GM23338 (cell line): ENCODE measurements at regions not wholly inside any gene's neighbourhood (a gene's known extent, or its start where the extent isn't known, plus 50 kb on each side); places are given as distances from the start of the nearest gene placed in this dataset.

Experiments
- ATAC-seq: fragments of 200-7000 bp; cut with Tn5 transposase; 3 replicates; pipeline ENCODE4 v1.9.1; 2020
- DNase-seq: peaks from one replicate; pipeline ENCODE4 v3.0.0-alpha.2; 2015; ENCODE audit warnings: low spot score
- H2AFZ ChIP-seq: fragments of 200-600 bp; sonication (generic); 2 replicates; pipeline ENCODE4 v1.8.0; 2016; ENCODE audit warnings: antibody characterized with exemption, mild to moderate bottlenecking, moderate library complexity
- H3F3A ChIP-seq: fragments of 200-600 bp; sonication (generic); replicated peaks from 2 replicates; pipeline ENCODE4 v1.8.0; 2017; ENCODE audit warnings: antibody characterized with exemption, mixed run types, low read depth
- H3K27ac ChIP-seq: fragments of 200-600 bp; sonication (generic); 2 replicates; pipeline ENCODE4 v1.6.1; 2016; ENCODE audit warnings: low read depth
- H3K27me3 ChIP-seq: fragments of 200-600 bp; sonication (generic); 2 replicates; pipeline ENCODE4 v1.8.0; 2016; ENCODE audit warnings: mild to moderate bottlenecking, mixed run types, moderate library complexity; ENCODE audit not compliant: insufficient read depth
- H3K36me3 ChIP-seq: fragments of 200-600 bp; sonication (generic); 2 replicates; pipeline ENCODE4 v1.8.0; 2016; ENCODE audit warnings: mild to moderate bottlenecking; ENCODE audit not compliant: insufficient read depth
- H3K4me1 ChIP-seq: fragments of 200-600 bp; sonication (generic); 2 replicates; pipeline ENCODE4 v1.8.0; 2016; ENCODE audit warnings: mild to moderate bottlenecking, moderate library complexity; ENCODE audit not compliant: insufficient read depth
- H3K4me2 ChIP-seq: fragments of 200-600 bp; sonication (generic); 2 replicates; pipeline ENCODE4 v1.7.1; 2017; ENCODE audit warnings: mixed run types
- H3K4me3 ChIP-seq: fragments of 200-600 bp; sonication (generic); 2 replicates; pipeline ENCODE4 v1.6.1; 2016; ENCODE audit warnings: mixed run types
- H3K79me2 ChIP-seq: fragments of 200-600 bp; sonication (generic); replicated peaks from 2 replicates; pipeline ENCODE4 v1.8.0; 2017; ENCODE audit warnings: mild to moderate bottlenecking; ENCODE audit not compliant: insufficient read depth
- H3K9me2 ChIP-seq: fragments of 200-600 bp; sonication (generic); 2 replicates; pipeline ENCODE4 v1.8.0; 2017; ENCODE audit not compliant: insufficient read depth
- H4K20me1 ChIP-seq: fragments of 200-600 bp; sonication (generic); replicated peaks from 2 replicates; pipeline ENCODE4 v1.8.0; 2017; ENCODE audit warnings: mild to moderate bottlenecking; ENCODE audit not compliant: insufficient read depth
- H3K27ac Mint-ChIP-seq: 2 replicates; pipeline ENCODE4 v1.8.0; 2020; ENCODE audit warnings: inconsistent platforms, mild to moderate bottlenecking, moderate library complexity, mixed read lengths
- H3K27me3 Mint-ChIP-seq: 3 replicates; pipeline ENCODE4 v1.8.0; 2022; ENCODE audit warnings: low read depth, mild to moderate bottlenecking, moderate library complexity, mixed read lengths, inconsistent platforms; ENCODE audit not compliant: insufficient read depth, poor library complexity
- H3K36me3 Mint-ChIP-seq: 3 replicates; pipeline ENCODE4 v1.8.0; 2021; ENCODE audit warnings: low read depth, mild to moderate bottlenecking, inconsistent platforms, moderate library complexity, mixed read lengths
- H3K4me1 Mint-ChIP-seq: 3 replicates; pipeline ENCODE4 v1.8.0; 2020; ENCODE audit warnings: mild to moderate bottlenecking, inconsistent platforms, mixed read lengths
- H3K4me3 Mint-ChIP-seq: 3 replicates; pipeline ENCODE4 v1.8.0; 2021; ENCODE audit warnings: moderate library complexity, mild to moderate bottlenecking, inconsistent platforms, mixed read lengths
- H3K9me3 Mint-ChIP-seq: 3 replicates; pipeline ENCODE4 v1.8.0; 2020; ENCODE audit warnings: moderate library complexity, mild to moderate bottlenecking, inconsistent platforms, mixed read lengths
- CREB1 ChIP-seq: fragments of 250-450 bp; sonication (Bioruptor Pico); IDR thresholded peaks from 2 replicates; pipeline ENCODE4 v1.5.0; 2020; ENCODE audit warnings: low read depth, mild to moderate bottlenecking, moderate library complexity
- ETS1 ChIP-seq: IDR thresholded peaks from 2 replicates; pipeline ENCODE4 v1.6.1; 2016; ENCODE audit warnings: antibody characterized with exemption
- JUNB ChIP-seq: IDR thresholded peaks from one replicate; pipeline ENCODE4 v1.6.1; 2016; ENCODE audit warnings: antibody characterized with exemption; ENCODE audit not compliant: unreplicated experiment
- NANOG ChIP-seq: IDR thresholded peaks from 2 replicates; pipeline ENCODE4 v1.6.1; 2016; ENCODE audit warnings: antibody characterized with exemption, borderline replicate concordance
- REST ChIP-seq: IDR thresholded peaks from one replicate; pipeline ENCODE4 v1.6.1; 2018; ENCODE audit warnings: antibody characterized with exemption; ENCODE audit not compliant: unreplicated experiment
- STAT1 ChIP-seq: IDR thresholded peaks from one replicate; pipeline ENCODE4 v1.6.1; 2016; ENCODE audit warnings: antibody characterized with exemption; ENCODE audit not compliant: unreplicated experiment
- ZNF331 ChIP-seq: fragments of 250-450 bp; sonication (Bioruptor Pico); IDR thresholded peaks from 2 replicates; pipeline ENCODE4 v1.5.0; 2020; ENCODE audit warnings: low read depth, mild to moderate bottlenecking, moderate library complexity
- ZNF462 ChIP-seq: fragments of 250-450 bp; sonication (Bioruptor Pico); IDR thresholded peaks from 2 replicates; pipeline ENCODE4 v1.5.0; 2020; ENCODE audit warnings: mild to moderate bottlenecking, moderate library complexity

- Mint-ChIP-seq H3K27ac (no peak overlapping the region), H3K4me1 (no peaks in the 10 kb centered on the region), H3K27me3 (no peaks in the 10 kb centered on the region), H3K36me3 (no peaks in the 10 kb centered on the region), H3K4me3 (no peak overlapping the region), H3K9me3 (no peaks in the 10 kb centered on the region)
- Histone ChIP-seq H3K27ac (no peak overlapping the region), H3F3A (no peaks in the 10 kb centered on the region), H4K20me1 (no peaks in the 10 kb centered on the region), H3K9me2 (no peaks in the 10 kb centered on the region), H3K36me3 (no peaks in the 10 kb centered on the region), H3K27me3 (no peaks in the 10 kb centered on the region), H3K79me2 (no peaks in the 10 kb centered on the region), H3K4me2 (no peak overlapping the region), H3K4me3 (no peak overlapping the region), H2AFZ (no peak overlapping the region), H3K4me1 (no peaks in the 10 kb centered on the region)
- no peak for DNase-seq
- TF ChIP-seq REST (no peak), STAT1 (no peak), CREB1 (no peak), ZNF462 (CRISPR knock-in tag) (no peak), ETS1 (no peak), NANOG (no peak), JUNB (no peak), ZNF331 (CRISPR knock-in tag) (no peak)
- ATAC-seq = no peak
Observed at GRCh38 chr2:59713577-59713976, 839.9 kb downstream of the BCL11A start.
